Bone marrow (tissue), 2 donors: ENCODE measurements at regions not wholly inside any gene's neighbourhood (a gene's known extent, or its start where the extent isn't known, plus 50 kb on each side); places are given as distances from the start of the nearest gene placed in this dataset.

Source experiments
- DNase-seq, 2 donors: peaks; one replicate each; lab custom pipeline; 2025; lab: John Stamatoyannopoulos, UW

GRCh38 chrX:137483554-137483953, 82.4 kb upstream of the ZIC3 start:
- no peak for DNase-seq

- no peak for DNase-seq
Measured at GRCh38 chrX:137482136-137482535, 83.8 kb upstream of the ZIC3 start.

GRCh38 chrX:137479386-137479785, 86.5 kb upstream of the ZIC3 start:
- DNase-seq = no peak

GRCh38 chrX:137441711-137442110, 124.2 kb upstream of the ZIC3 start:
- DNase-seq = no peak

GRCh38 chrX:137432609-137433008, 133.3 kb upstream of the ZIC3 start:
- DNase-seq = no peak

GRCh38 chrX:137431693-137432488, 134.0 kb upstream of the ZIC3 start:
- DNase-seq = no peak

- DNase-seq = no peak
Measured at GRCh38 chrX:137430984-137431475, 134.9 kb upstream of the ZIC3 start.

GRCh38 chrX:137430301-137430700, 135.6 kb upstream of the ZIC3 start:
- DNase-seq = no peak

GRCh38 chrX:137428766-137429591, 136.9 kb upstream of the ZIC3 start:
- no peak for DNase-seq

- no peak for DNase-seq
Measured at GRCh38 chrX:137428221-137428661, 137.7 kb upstream of the ZIC3 start.

- no peak for DNase-seq
Measured at GRCh38 chrX:137427816-137428215, 138.1 kb upstream of the ZIC3 start.

GRCh38 chrX:137427426-137427778, 138.5 kb upstream of the ZIC3 start:
- no peak for DNase-seq

GRCh38 chrX:137426695-137427425, 139.1 kb upstream of the ZIC3 start:
- no peak for DNase-seq

- DNase-seq = no peak
Measured at GRCh38 chrX:137425986-137426385, 139.9 kb upstream of the ZIC3 start.

- no peak for DNase-seq
Measured at GRCh38 chrX:137425273-137425902, 140.5 kb upstream of the ZIC3 start.

- DNase-seq = no peak
Measured at GRCh38 chrX:137424679-137425078, 141.2 kb upstream of the ZIC3 start.

GRCh38 chrX:137423241-137423640, 142.7 kb upstream of the ZIC3 start:
- DNase-seq = no peak

GRCh38 chrX:137418086-137418485, 147.8 kb upstream of the ZIC3 start:
- no peak for DNase-seq

GRCh38 chrX:137413190-137413589, 152.7 kb upstream of the ZIC3 start:
- no peak for DNase-seq

- no peak for DNase-seq
Measured at GRCh38 chrX:137405449-137406140, 160.3 kb upstream of the ZIC3 start.

GRCh38 chrX:137401092-137401491, 164.8 kb upstream of the ZIC3 start:
- DNase-seq = no peak
